ENCODE measurements at regions not wholly inside any gene's neighbourhood (a gene's known extent, or its start where the extent isn't known, plus 50 kb on each side); places are given as distances from the start of the nearest gene placed in this dataset.

DNA sequence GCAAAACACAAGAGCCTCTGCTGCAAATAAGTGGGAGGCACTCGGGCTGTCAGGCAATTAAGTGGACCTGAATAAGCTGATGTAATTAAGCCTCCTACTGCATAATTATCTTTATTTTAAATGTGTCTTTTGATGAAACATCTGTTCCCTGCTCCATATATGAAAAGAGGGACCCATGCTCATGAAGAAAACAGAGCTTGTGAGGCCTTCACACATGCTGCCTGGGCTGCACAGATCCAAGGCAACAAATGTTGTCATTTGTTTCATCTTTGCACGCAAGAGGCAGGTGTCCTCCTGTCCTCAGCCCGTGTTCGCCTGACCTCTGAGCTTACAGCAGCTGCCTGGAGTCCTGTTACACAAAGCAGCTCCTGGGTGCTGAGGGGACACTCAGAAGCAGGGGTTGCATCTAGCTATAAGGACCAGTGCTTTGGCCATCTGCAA lies 381.1 kb downstream of the ZNF608 start:
- no peak for TF ChIP-seq POLR2AphosphoS5 (IDR thresholded peaks at IDR 0.05; ENCODE audit: borderline replicate concordance, low read depth, low read length)
- no peak for TF ChIP-seq EZH2 (IDR thresholded peaks at IDR 0.05)
- no peak for TF ChIP-seq FOXP2 (optimal IDR thresholded peaks at IDR 0.05; ENCODE audit: control extremely low read depth, extremely low read length, insufficient read depth)
